ENCODE measurements at regions not wholly inside any gene's neighbourhood (a gene's known extent, or its start where the extent isn't known, plus 50 kb on each side); places are given as distances from the start of the nearest gene placed in this dataset.
"Not testable (repeated sequence)": the region's sequence is repeated elsewhere in the genome, so short reads cannot be mapped to it uniquely, and the experiment has no call there.

DNA sequence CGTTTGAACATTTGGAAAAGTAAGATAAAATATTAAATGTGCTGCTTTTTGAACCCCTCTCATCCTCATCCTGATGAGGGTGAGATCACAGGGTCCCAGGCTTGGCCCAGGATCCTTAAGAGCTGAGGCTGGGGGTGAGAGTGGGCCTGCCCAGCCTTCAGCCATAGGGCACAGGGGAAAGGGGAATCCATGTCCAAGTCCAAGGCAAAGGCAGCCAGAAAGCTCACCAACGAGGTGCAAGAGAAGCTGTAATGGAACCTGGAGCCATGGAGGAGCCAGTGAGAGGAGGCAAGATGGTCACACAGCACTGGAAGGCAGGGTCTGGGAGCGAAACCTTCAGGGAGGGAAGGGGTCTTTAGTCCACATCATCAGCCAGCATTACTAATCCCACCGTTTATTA, 191.9 kb downstream of the RRAGC start:
- no peak for DNase-seq (ENCODE audit: low read depth)

DNA sequence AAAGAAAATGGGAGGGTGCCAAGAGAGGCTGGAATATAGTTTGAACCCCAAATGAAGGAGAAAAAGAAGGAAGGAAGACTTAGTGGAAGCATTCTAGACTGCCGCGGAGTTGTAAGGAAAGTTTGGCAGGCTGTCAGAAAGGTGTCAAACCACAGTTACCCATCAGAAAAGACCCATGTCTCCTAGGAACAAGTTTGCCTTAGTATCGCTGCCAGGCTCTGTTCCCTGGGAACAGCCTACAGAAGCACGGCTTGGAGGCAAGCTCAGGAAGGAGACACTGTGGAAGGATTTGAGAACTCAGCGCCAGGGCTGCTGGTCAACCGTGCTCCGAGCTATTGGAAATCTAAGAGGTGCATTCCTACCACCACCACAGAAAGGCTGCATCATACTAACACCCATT, 197.4 kb downstream of the RRAGC start:
- no peak for DNase-seq (ENCODE audit: low read depth)

DNA sequence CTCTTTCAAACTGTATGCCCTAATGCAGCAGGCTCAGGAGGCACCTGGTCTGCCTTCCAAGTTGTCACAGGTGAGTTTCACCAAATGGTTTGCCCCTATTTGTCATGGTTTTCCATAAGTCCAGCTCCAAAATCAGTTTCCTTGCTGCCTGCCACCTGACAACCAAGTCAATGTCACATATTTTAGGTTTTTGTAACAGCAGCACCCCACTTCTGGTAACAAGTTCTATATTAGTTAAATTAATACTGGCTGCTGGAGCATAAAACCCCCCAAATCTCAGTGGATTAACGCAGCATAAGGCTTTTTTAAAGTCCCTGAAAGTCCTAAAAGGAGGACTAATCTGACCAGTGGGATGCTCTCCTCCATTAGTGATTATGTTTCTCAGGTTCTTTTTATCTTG, 200.7 kb downstream of the RRAGC start:
- no peak for DNase-seq (ENCODE audit: low read depth)

DNA sequence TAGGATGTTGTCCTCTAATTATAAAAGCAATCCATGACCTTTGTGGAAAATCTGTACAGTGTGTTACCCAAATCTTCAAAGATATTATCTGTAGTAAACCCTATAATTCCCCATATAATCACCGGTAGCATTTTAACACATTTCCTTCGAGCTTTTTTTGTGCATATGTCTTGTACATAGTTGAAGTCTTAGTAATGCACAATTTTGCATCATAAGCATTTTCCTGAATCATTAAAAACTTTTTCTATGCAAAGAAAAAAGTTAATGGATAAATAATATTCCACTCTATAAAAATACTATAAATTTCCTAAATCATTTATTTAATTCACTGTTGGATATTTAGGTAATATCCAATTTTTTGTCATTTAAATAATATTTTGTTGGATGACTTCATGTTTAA, 201.7 kb downstream of the RRAGC start:
- DNase-seq (ENCODE audit: low read depth): no peak

DNA sequence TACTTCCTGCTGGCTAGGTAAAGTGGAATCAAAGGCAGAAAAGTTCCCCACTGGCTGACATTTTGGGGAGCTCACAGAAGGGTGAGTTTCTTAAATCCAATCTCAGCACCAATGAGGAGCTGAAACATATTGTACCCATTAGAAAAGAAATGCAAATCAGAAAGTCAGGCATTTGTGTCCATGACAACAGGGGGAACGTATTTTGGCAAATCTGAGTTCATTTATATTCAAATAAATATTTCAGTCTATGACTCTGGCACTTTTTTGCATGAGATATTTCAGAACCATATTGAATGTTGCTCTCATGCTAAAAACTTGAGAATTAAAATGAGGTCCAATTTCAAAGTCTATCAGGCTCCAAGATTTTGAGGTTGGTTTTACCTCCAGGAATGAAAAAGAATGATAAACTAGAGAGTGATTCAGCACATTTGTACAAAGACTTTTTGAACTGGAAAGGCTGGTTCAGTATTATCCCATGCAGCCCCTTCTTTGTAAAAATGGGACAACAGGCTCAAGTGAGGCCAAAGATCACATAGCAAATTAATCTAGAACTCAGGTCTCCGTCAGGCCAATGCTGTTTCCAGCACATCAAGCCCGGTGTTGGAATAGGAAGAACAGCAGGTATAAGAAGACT, 202.2 kb downstream of the RRAGC start:
- no peak for DNase-seq (ENCODE audit: low read depth)

DNA sequence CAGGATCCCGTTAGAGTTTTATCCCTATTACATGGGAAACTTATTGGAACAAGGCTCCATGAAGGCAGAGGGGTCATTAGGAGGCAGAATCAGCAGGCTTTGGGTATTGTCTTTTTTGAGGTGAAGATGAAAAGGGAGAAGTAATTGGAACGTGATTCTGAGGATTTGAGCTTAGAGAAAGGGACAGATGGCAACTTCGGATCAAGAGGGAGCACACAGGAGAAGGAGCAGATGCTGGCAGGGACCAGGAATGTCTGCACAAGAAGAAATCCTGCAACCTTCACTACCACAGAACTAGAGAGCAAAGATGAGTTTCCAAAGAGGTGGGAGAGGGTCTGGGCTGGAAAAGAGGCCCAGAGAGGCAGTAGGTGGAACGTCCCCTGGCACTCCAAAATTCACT, 202.8 kb downstream of the RRAGC start:
- no peak for DNase-seq (ENCODE audit: low read depth)

GRCh38 chr1:38652217-38652616, 207.4 kb downstream of the RRAGC start:
- no peak for DNase-seq (ENCODE audit: low read depth)

GRCh38 chr1:38651669-38652068, 207.9 kb downstream of the RRAGC start:
- DNase-seq (ENCODE audit: low read depth): no peak

GRCh38 chr1:38648417-38648816, 211.2 kb downstream of the RRAGC start:
- no peak for DNase-seq (ENCODE audit: low read depth)

DNA sequence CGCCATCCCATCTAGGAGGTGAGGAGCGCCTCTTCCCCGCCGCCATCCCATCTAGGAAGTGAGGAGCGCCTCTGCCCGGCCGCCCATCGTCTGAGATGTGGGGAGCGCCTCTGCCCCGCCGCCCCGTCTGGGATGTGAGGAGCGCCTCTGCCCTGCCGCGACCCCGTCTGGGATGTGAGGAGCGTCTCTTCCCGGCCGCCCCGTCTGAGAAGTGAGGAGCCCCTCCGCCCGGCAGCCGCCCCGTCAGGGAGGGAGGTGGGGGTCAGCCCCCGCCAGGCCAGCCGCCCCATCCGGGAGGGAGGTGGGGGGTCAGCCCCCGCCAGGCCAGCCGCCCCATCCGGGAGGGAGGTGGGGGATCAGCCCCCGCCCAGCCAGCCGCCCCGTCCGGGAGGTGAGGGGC, 212.2 kb downstream of the RRAGC start:
- DNase-seq (ENCODE audit: low read depth): not testable (repeated sequence)

DNA sequence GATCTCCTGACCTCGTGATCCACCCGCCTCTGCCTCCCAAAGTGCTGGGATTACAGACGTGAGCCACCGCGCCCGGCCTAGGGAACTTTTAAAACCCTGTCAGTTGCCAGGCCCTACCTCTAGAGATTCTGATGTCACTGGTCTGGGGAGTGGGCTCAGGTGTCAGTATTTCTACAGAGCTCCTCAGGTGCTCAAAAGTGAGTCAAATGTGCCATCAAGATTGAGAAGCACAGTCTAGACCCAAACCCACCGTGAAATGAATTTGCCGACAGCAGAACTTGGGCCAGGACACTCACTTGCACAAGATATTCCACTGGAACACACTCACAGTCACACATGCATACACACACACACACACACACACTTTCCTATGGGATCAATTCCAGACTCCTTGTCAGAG, 215.5 kb downstream of the RRAGC start:
- no peak for DNase-seq (ENCODE audit: low read depth)

DNA sequence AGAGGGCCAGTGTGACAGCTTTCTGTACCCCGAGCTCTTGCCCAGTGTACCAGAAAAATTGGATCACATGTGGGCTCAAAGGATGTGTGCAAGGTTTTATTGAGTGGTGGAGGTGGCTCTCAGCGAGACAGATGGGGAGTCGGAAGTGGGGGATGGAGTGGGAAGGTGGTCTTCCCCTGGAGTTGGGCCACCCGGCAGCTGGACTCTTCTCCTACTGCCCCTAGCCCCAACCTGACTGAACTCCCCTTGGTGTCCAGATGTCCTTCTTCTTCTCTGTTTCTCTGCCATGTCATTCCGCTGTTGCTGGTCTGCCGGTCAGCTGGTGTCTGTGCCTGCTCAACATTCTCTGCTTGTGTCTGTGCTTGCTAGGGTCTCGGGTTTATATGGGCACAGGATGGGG, 217.9 kb downstream of the RRAGC start:
- no peak for DNase-seq (ENCODE audit: low read depth)

- DNase-seq (ENCODE audit: low read depth): no peak
Observed at GRCh38 chr1:38640371-38640770, 219.2 kb downstream of the RRAGC start.

DNA sequence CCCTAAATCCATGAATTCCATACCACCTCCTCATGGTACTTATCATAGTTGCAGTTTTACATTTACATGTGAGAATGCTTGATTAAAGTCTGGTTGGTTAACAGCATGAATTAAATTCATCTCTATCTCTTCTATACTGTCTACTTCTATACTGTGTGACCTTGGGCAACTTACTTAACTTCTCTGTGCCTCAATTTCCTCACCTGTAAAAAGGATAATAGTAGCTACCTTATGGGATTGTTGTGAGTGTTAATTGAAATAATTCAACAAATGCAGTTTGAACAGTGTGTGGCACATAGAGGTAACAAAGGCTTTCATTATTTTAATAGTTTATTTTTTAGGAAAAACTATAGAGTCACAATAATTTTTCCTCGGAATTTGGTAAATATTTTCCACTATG, 231.3 kb downstream of the RRAGC start:
- DNase-seq (ENCODE audit: low read depth): no peak

- no peak for DNase-seq (ENCODE audit: low read depth)
Observed at GRCh38 chr1:38625939-38626338, 233.6 kb downstream of the RRAGC start.

DNA sequence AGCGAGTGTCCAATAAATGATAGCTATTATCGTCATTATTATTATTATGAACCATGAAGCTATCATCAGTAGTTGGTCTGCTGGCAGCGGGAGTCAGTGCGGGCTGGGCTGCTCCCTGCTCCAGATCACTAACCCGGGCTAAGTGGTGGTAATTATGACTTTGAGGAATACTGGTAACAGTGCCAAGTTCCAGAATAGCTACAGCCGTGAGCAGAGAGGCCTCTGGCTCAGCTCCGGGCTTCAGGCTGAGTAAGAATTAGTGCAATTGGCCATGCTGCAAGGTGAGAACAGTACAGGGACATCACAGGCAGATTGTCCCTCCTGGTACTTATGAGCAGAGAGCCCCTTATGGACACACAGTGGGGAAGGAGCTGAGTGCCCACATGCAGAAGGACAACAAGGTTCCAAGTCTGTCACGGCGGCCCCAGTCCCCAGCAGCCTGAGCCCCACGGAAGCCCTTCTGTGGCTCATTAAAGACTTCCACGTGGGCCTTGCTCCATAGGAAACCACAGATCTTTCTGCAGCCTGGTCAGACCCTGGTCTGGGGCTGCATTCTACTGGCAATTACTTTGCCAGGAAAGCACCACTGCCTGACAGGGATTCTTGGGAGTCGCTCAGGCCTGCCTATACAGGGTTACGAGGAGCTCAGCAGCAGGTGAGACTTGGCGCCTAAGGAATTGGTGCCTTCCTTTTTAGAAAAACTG, 235.1 kb downstream of the RRAGC start:
- DNase-seq (ENCODE audit: low read depth): no peak

DNA sequence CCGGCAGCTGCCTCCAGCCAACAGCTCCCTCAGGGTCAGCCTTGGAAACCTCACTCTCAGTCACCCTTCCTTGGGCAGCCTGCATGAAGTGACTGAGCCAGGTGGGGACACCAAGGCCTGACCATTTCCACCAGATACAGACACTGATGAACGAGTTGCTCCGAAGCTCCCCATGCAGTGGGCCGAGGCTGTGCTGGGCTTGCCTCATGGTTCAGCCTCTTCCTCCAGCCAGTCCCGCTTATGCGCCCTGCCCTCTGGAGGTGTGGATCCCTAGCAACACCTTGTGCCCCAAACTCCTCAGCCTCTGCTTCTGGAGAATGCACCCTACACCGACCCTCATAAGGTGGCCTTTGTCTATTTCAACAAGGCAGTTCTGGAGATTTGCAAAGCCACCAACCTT, 236.0 kb downstream of the RRAGC start:
- DNase-seq (ENCODE audit: low read depth): no peak

GRCh38 chr1:38622197-38622596, 237.4 kb downstream of the RRAGC start:
- DNase-seq (ENCODE audit: low read depth): no peak

DNA sequence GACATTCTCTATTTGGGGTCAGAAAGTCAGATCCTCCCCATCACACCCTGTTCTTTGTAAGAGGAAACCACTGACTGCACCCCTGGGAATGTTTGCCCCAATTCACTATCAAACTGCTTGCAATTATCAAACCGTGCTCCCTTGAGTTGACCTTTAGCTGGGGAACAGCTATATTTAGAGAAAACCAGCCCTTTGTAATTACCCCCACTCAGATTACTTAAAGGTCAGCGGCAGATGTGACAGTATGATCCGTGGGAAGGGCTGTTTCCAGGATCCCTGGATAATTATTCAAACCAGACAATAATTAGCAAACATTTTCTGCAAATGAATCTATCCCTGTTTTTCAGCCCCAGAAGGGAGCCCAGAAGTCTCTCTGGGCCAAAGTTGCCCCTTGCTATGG, 242.7 kb downstream of the RRAGC start:
- no peak for DNase-seq (ENCODE audit: low read depth)

GRCh38 chr1:38615680-38616079, 243.9 kb downstream of the RRAGC start:
- no peak for DNase-seq (ENCODE audit: low read depth)

GRCh38 chr1:38614861-38615260, 244.7 kb downstream of the RRAGC start:
- no peak for DNase-seq (ENCODE audit: low read depth)

GRCh38 chr1:38613996-38614395, 245.6 kb downstream of the RRAGC start:
- no peak for DNase-seq (ENCODE audit: low read depth)

- no peak for DNase-seq (ENCODE audit: low read depth)
Observed at GRCh38 chr1:38612951-38613350, 246.6 kb downstream of the RRAGC start.

DNA sequence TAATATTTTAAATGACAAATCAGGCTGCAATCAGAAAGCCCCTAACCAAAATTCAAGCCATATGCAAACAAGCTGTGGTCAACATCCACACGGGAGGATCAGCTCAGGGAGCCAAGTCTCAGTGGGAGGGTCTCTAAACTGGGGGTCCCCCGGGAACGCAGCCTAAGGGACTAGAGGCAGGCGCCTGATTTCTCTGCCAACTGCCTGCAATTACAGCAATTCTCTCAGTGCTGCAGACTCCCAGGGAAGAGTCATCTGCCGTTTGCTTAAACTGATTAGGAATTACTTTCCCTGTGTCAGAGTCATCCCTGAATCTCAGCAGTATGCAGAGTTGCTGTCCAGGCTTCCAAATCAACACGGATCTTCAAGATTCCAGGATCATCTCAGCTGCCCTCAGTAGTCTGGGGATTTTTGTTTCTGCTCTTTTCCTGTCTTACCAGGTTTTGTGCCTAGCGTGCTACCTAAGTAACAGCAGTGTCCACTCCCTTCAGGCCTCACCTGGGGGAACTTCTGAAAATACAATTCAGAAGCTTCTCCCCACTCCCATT, 247.8 kb downstream of the RRAGC start:
- no peak for DNase-seq (ENCODE audit: low read depth)

Measured in activated T-cell treated with anti-CD3 and anti-CD28 coated beads for 24 hours (primary cell).